ENCODE measurements at regions not wholly inside any gene's neighbourhood (a gene's known extent, or its start where the extent isn't known, plus 50 kb on each side); places are given as distances from the start of the nearest gene placed in this dataset.

GRCh38 chr3:30454636-30455035, 151.8 kb upstream of the TGFBR2 start (continued):
- TF ChIP-seq USF2 (IDR thresholded peaks at IDR 0.05; ENCODE audit: low read length), result no peak
- no peak for TF ChIP-seq ASH2L (IDR thresholded peaks at IDR 0.05; ENCODE audit: low read length)
- no peak for TF ChIP-seq SRF (IDR thresholded peaks at IDR 0.05; ENCODE audit: low read depth, low read length)
- no peak for TF ChIP-seq TAF1 (IDR thresholded peaks at IDR 0.05; ENCODE audit: low read depth, low read length)
